Astrocyte (in vitro differentiated cells and primary cell): ENCODE measurements at regions not wholly inside any gene's neighbourhood (a gene's known extent, or its start where the extent isn't known, plus 50 kb on each side); places are given as distances from the start of the nearest gene placed in this dataset.

ENCODE experiments used
- DNase-seq: peaks from one replicate; pipeline ENCODE4 v3.0.0-alpha.2; 2010; ENCODE audit warnings: low read depth
- FAIRE-seq: peaks from 2 replicates; lab custom pipeline; 2011; peaks lifted over from hg19 to GRCh38; lab: Jason Lieb, UNC
- H2AFZ ChIP-seq: 2 replicates; pipeline ENCODE4 v1.6.0; 2012; ENCODE audit warnings: low read depth, low read length, inconsistent platforms
- H3K27ac ChIP-seq: 2 replicates; pipeline ENCODE4 v1.5.1; 2011; ENCODE audit warnings: low read depth, low read length, inconsistent platforms
- H3K27me3 ChIP-seq: 2 replicates; pipeline ENCODE4 v1.6.0; 2011; ENCODE audit warnings: low read length, inconsistent platforms; ENCODE audit not compliant: insufficient read depth
- H3K36me3 ChIP-seq: 2 replicates; pipeline ENCODE4 v1.5.1; 2011; ENCODE audit warnings: low read length, inconsistent platforms; ENCODE audit not compliant: insufficient read depth
- H3K4me1 ChIP-seq: 2 replicates; pipeline ENCODE4 v1.5.1; 2011; ENCODE audit warnings: low read length, inconsistent platforms; ENCODE audit not compliant: insufficient read depth
- H3K4me2 ChIP-seq: 2 replicates; pipeline ENCODE4 v1.6.0; 2012; ENCODE audit warnings: low read length, inconsistent platforms
- H3K4me3 ChIP-seq: 2 replicates; pipeline ENCODE4 v1.5.1; 2011; ENCODE audit warnings: low read depth, mild to moderate bottlenecking, low read length, inconsistent platforms; ENCODE audit not compliant: insufficient read depth
- H3K79me2 ChIP-seq: 2 replicates; pipeline ENCODE4 v1.6.0; 2012; ENCODE audit warnings: mild to moderate bottlenecking, low read length, inconsistent platforms; ENCODE audit not compliant: insufficient read depth
- H3K9ac ChIP-seq: 2 replicates; pipeline ENCODE4 v1.6.0; 2012; ENCODE audit warnings: mild to moderate bottlenecking, low read length, inconsistent platforms
- H3K9me3 ChIP-seq: 2 replicates; pipeline ENCODE4 v1.5.1; 2012; ENCODE audit warnings: low read depth, mild to moderate bottlenecking, low read length, inconsistent platforms; ENCODE audit not compliant: insufficient read depth
- H4K20me1 ChIP-seq: 2 replicates; pipeline ENCODE4 v1.6.0; 2012; ENCODE audit warnings: low read length, inconsistent platforms; ENCODE audit not compliant: insufficient read depth
- H3K27ac Mint-ChIP-seq: one replicate; pipeline ENCODE4 v1.8.0; 2021; ENCODE audit warnings: mild to moderate bottlenecking, mixed read lengths; ENCODE audit not compliant: unreplicated experiment
- H3K27me3 Mint-ChIP-seq: one replicate; pipeline ENCODE4 v1.8.0; 2021; ENCODE audit warnings: low read depth, mixed read lengths; ENCODE audit not compliant: unreplicated experiment
- H3K36me3 Mint-ChIP-seq: one replicate; pipeline ENCODE4 v1.8.0; 2021; ENCODE audit warnings: low read depth, mixed read lengths; ENCODE audit not compliant: unreplicated experiment
- H3K4me1 Mint-ChIP-seq: one replicate; pipeline ENCODE4 v1.8.0; 2021; ENCODE audit warnings: low read depth, mixed read lengths; ENCODE audit not compliant: unreplicated experiment
- H3K4me3 Mint-ChIP-seq: one replicate; pipeline ENCODE4 v1.8.0; 2021; ENCODE audit warnings: mild to moderate bottlenecking, moderate library complexity, mixed read lengths; ENCODE audit not compliant: unreplicated experiment
- H3K9me3 Mint-ChIP-seq: one replicate; pipeline ENCODE4 v1.8.0; 2021; ENCODE audit warnings: mild to moderate bottlenecking, mixed read lengths; ENCODE audit not compliant: unreplicated experiment
- CTCF ChIP-seq: IDR thresholded peaks from 2 replicates; pipeline ENCODE4 v1.5.1; 2011; ENCODE audit warnings: low read depth, mild to moderate bottlenecking, inconsistent platforms, low read length, moderate library complexity; ENCODE audit not compliant: insufficient read depth
- EZH2 ChIP-seq: IDR thresholded peaks from 2 replicates; pipeline ENCODE4 v1.6.1; 2012; ENCODE audit warnings: mild to moderate bottlenecking, low read length, inconsistent platforms; ENCODE audit not compliant: insufficient read depth

GRCh38 chr6:103269581-103269980 lies 1590.1 kb downstream of the HACE1 start:
- Histone ChIP-seq H3K4me1 (no peaks in the 10 kb centered on the region), H3K27ac (no peak overlapping the region), H3K79me2 (no peaks in the 10 kb centered on the region), H2AFZ (no peak overlapping the region), H3K9me3 (no peaks in the 10 kb centered on the region), H4K20me1 (no peaks in the 10 kb centered on the region), H3K27me3 (no peaks in the 10 kb centered on the region), H3K4me3 (no peak overlapping the region), H3K9ac (no peak overlapping the region), H3K4me2 (no peak overlapping the region), H3K36me3 (no peaks in the 10 kb centered on the region)
- Mint-ChIP-seq H3K9me3 (no peaks in the 10 kb centered on the region), H3K27me3 (no peaks in the 10 kb centered on the region), H3K4me1 (no peaks in the 10 kb centered on the region), H3K4me3 (no peak overlapping the region), H3K36me3 (no peaks in the 10 kb centered on the region), H3K27ac (no peak overlapping the region)
- DNase-seq = no peak
- no peak for FAIRE-seq
- no peak for TF ChIP-seq EZH2
- no peak for TF ChIP-seq CTCF

GRCh38 chr6:103268335-103268734 lies 1591.4 kb downstream of the HACE1 start:
- Histone ChIP-seq H3K27me3 (no peaks in the 10 kb centered on the region), H3K4me2 (no peak overlapping the region), H2AFZ (no peak overlapping the region), H3K36me3 (no peaks in the 10 kb centered on the region), H4K20me1 (no peaks in the 10 kb centered on the region), H3K9me3 (peaks cover 5% of the 10 kb centered on the region), H3K4me1 (no peaks in the 10 kb centered on the region), H3K4me3 (no peak overlapping the region), H3K9ac (no peak overlapping the region), H3K79me2 (no peaks in the 10 kb centered on the region), H3K27ac (no peak overlapping the region)
- Mint-ChIP-seq H3K27ac (no peak overlapping the region), H3K4me3 (no peak overlapping the region), H3K27me3 (no peaks in the 10 kb centered on the region), H3K36me3 (no peaks in the 10 kb centered on the region), H3K9me3 (no peaks in the 10 kb centered on the region), H3K4me1 (no peaks in the 10 kb centered on the region)
- no peak for FAIRE-seq
- TF ChIP-seq CTCF (no peak), EZH2 (no peak)
- no peak for DNase-seq

- Mint-ChIP-seq H3K27me3 (no peaks in the 10 kb centered on the region), H3K9me3 (no peaks in the 10 kb centered on the region), H3K36me3 (no peaks in the 10 kb centered on the region), H3K4me3 (no peak overlapping the region), H3K27ac (no peak overlapping the region), H3K4me1 (no peaks in the 10 kb centered on the region)
- H3K4me1 ChIP-seq = no peaks in the 10 kb centered on the region
- no peak overlapping the region for H2AFZ ChIP-seq
- no peaks in the 10 kb centered on the region for H3K27me3 ChIP-seq
- no peak overlapping the region for H3K4me3 ChIP-seq
- H3K9me3 ChIP-seq = peaks cover 5% of the 10 kb centered on the region
- no peak overlapping the region for H3K4me2 ChIP-seq
- TF ChIP-seq EZH2 (no peak), CTCF (no peak)
- H3K27ac ChIP-seq = no peak overlapping the region
- no peaks in the 10 kb centered on the region for H4K20me1 ChIP-seq
- no peaks in the 10 kb centered on the region for H3K79me2 ChIP-seq
- H3K36me3 ChIP-seq = no peaks in the 10 kb centered on the region
- FAIRE-seq = no peak
- no peak for DNase-seq
- no peak overlapping the region for H3K9ac ChIP-seq
Observed at GRCh38 chr6:103264020-103264419, 1595.7 kb downstream of the HACE1 start.
